ENCODE measurements at regions not wholly inside any gene's neighbourhood (a gene's known extent, or its start where the extent isn't known, plus 50 kb on each side); places are given as distances from the start of the nearest gene placed in this dataset.

GRCh38 chr1:70672442-70672888, 261.4 kb downstream of the CTH start:
- Histone ChIP-seq H3K4me2 (ENCODE audit: low read depth, low read length, poor library complexity, severe bottlenecking) (no peak overlapping the region), H3K4me1 (ENCODE audit: insufficient read depth, low read length, poor library complexity, severe bottlenecking) (peaks cover 34% of the 10 kb centered on the region), H3K79me2 (ENCODE audit: insufficient read depth, low read length) (no peaks in the 10 kb centered on the region), H3K27me3 (ENCODE audit: insufficient read depth, low read length, poor library complexity, severe bottlenecking) (no peaks in the 10 kb centered on the region), H3K9ac (ENCODE audit: low read depth, low read length, poor library complexity, severe bottlenecking) (no peak overlapping the region), H3K9me2 (replicated peaks; ENCODE audit: low read depth, low read length) (no peaks in the 10 kb centered on the region), H4K20me1 (ENCODE audit: insufficient read depth, low read length, poor library complexity, severe bottlenecking) (no peaks in the 10 kb centered on the region), H3K9me3 (ENCODE audit: insufficient read depth, low read depth, low read length) (no peaks in the 10 kb centered on the region), H3K4me3 (ENCODE audit: low read length, poor library complexity, severe bottlenecking) (no peak overlapping the region), H3F3A (ENCODE audit: low read depth) (peaks cover 7% of the 10 kb centered on the region), H2AFZ (ENCODE audit: low read length) (no peak overlapping the region), H3K36me3 (ENCODE audit: insufficient read depth, low read length) (no peaks in the 10 kb centered on the region)
- TF ChIP-seq EZH2phosphoT487 (IDR thresholded peaks at IDR 0.05; ENCODE audit: borderline replicate concordance) (no peak), CTCF (conservative IDR thresholded peaks at IDR 0.05; ENCODE audit: low read length) (no peak)

- 0 out of 2 replicates have a peak overlapping the region, but pooled peaks have one; percentile 7 for H2AFZ ChIP-seq (ENCODE audit: low read length)
- H4K20me1 ChIP-seq (ENCODE audit: insufficient read depth, low read length, poor library complexity, severe bottlenecking) = no peaks in the 10 kb centered on the region
- H3K9ac ChIP-seq (ENCODE audit: low read depth, low read length, poor library complexity, severe bottlenecking) = peak overlapping the region; percentile 9
- TF ChIP-seq CTCF (conservative IDR thresholded peaks at IDR 0.05; ENCODE audit: low read length) (no peak), EZH2phosphoT487 (IDR thresholded peaks at IDR 0.05; ENCODE audit: borderline replicate concordance) (no peak)
- H3K36me3 ChIP-seq (ENCODE audit: insufficient read depth, low read length) = no peaks in the 10 kb centered on the region
- no peaks in the 10 kb centered on the region for H3K79me2 ChIP-seq (ENCODE audit: insufficient read depth, low read length)
- H3K9me3 ChIP-seq (ENCODE audit: insufficient read depth, low read depth, low read length) = no peaks in the 10 kb centered on the region
- peak overlapping the region; percentile 64 for H3K4me3 ChIP-seq (ENCODE audit: low read length, poor library complexity, severe bottlenecking)
- H3K9me2 ChIP-seq (replicated peaks; ENCODE audit: low read depth, low read length) = no peaks in the 10 kb centered on the region
- peaks cover 7% of the 10 kb centered on the region for H3F3A ChIP-seq (ENCODE audit: low read depth)
- H3K4me2 ChIP-seq (ENCODE audit: low read depth, low read length, poor library complexity, severe bottlenecking) = peak overlapping the region; percentile 75
- H3K4me1 ChIP-seq (ENCODE audit: insufficient read depth, low read length, poor library complexity, severe bottlenecking) = peaks cover 39% of the 10 kb centered on the region
- no peaks in the 10 kb centered on the region for H3K27me3 ChIP-seq (ENCODE audit: insufficient read depth, low read length, poor library complexity, severe bottlenecking)
Observed at GRCh38 chr1:70674941-70675685, 264.0 kb downstream of the CTH start.

- Histone ChIP-seq H3K27me3 (ENCODE audit: insufficient read depth, low read length, poor library complexity, severe bottlenecking) (no peaks in the 10 kb centered on the region), H3K4me3 (ENCODE audit: low read length, poor library complexity, severe bottlenecking) (peak overlapping the region; percentile 64), H3K79me2 (ENCODE audit: insufficient read depth, low read length) (no peaks in the 10 kb centered on the region), H3K9me3 (ENCODE audit: insufficient read depth, low read depth, low read length) (no peaks in the 10 kb centered on the region), H3K36me3 (ENCODE audit: insufficient read depth, low read length) (no peaks in the 10 kb centered on the region), H4K20me1 (ENCODE audit: insufficient read depth, low read length, poor library complexity, severe bottlenecking) (no peaks in the 10 kb centered on the region), H3K9me2 (replicated peaks; ENCODE audit: low read depth, low read length) (no peaks in the 10 kb centered on the region), H3F3A (ENCODE audit: low read depth) (peaks cover 7% of the 10 kb centered on the region), H3K4me2 (ENCODE audit: low read depth, low read length, poor library complexity, severe bottlenecking) (peak overlapping the region; percentile 75), H2AFZ (ENCODE audit: low read length) (peak overlapping the region; percentile 18; the same call in 1 of the 2 replicates), H3K9ac (ENCODE audit: low read depth, low read length, poor library complexity, severe bottlenecking) (peak overlapping the region; percentile 56), H3K4me1 (ENCODE audit: insufficient read depth, low read length, poor library complexity, severe bottlenecking) (peaks cover 39% of the 10 kb centered on the region)
- no peak for TF ChIP-seq EZH2phosphoT487 (IDR thresholded peaks at IDR 0.05; ENCODE audit: borderline replicate concordance)
- TF ChIP-seq CTCF (conservative IDR thresholded peaks at IDR 0.05; ENCODE audit: low read length) = peak; percentile 23
Observed at GRCh38 chr1:70675737-70676156, 264.7 kb downstream of the CTH start.
